ENCODE measurements at regions not wholly inside any gene's neighbourhood (a gene's known extent, or its start where the extent isn't known, plus 50 kb on each side); places are given as distances from the start of the nearest gene placed in this dataset.

DNA sequence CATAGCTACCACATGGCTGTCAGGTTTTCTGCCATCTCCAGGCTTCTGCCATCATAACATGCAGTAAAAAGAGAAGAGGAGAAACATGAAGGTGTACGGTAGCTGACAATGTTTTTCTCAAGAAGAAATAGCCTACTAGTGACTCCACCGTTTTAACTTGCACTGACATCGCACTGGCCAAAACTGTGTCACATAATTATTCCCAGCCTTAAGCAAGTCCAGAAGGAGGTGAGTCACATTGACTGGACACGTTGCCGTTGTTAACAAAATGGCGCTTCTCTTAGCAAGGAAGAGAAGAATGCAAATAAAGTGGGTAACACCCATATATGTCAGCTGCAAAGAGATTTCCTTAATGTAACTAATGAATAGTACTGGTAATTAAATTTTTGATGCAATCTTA is 810.4 kb upstream of the SLC10A2 start:
- DNase-seq (ENCODE audit: low read depth): no peak
- no peak overlapping the region for H3K4me3 ChIP-seq (ENCODE audit: low read depth, low read length)

DNA sequence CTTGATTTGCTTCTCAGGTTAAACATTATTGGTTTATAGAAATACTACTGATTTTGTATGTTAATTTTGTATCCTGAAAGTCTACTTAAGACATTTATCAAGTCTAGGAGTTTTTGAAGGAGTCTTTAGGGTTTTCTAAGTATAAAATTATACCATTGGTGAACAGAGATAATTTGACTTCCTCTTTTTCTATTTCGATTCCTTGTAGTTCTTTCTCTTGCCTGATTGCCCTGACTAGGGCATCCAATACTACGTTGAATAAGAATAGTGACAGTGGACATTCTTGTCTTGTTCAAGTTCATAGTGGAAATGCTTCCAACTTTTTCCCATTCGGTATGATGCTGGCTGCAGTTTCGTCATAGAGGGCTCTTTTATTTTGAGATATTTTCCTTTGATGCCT is 807.5 kb upstream of the SLC10A2 start:
- no peak for DNase-seq (ENCODE audit: low read depth)
- H3K4me3 ChIP-seq (ENCODE audit: low read depth, low read length): no peak overlapping the region

DNA sequence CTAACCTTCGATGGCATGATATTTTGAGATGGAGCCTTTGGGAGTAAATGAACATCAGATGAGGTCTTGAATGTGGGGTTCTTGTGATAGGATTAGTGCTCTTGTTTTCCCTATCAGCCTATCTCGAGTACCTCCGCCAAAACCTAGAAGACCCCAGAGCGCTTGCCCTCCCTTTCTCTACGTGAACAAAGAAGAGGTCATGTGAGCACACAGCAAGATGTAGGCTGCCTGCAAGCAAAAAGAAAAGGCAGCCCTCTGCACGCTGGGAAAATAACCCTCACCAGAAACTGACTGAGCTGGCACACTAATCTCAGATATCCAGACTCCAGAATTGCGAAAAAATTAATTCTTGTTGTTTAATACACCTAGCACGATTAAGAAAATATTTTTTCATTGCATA is 799.8 kb upstream of the SLC10A2 start:
- no peak for DNase-seq (ENCODE audit: low read depth)
- no peak overlapping the region for H3K4me3 ChIP-seq (ENCODE audit: low read depth, low read length)

DNA sequence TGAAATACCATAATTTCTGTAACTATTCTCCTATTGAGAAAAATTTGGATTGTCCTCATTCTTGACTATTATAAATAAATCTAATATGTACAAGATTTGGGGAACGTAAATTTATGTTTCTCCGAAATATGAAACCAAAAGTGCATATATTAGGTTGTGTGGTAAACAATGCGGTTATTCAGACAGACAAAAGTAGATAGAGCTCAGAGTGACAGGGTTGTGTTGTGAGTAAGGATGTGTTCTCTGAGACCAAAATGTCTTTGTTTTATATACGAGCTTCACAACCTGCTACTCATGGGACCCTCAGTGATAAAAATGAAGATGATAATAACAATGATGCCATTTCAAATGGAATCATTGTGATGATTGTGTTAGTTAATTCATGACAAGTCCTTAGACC is 796.3 kb upstream of the SLC10A2 start:
- no peak overlapping the region for H3K4me3 ChIP-seq (ENCODE audit: low read depth, low read length)
- DNase-seq (ENCODE audit: low read depth): no peak

DNA sequence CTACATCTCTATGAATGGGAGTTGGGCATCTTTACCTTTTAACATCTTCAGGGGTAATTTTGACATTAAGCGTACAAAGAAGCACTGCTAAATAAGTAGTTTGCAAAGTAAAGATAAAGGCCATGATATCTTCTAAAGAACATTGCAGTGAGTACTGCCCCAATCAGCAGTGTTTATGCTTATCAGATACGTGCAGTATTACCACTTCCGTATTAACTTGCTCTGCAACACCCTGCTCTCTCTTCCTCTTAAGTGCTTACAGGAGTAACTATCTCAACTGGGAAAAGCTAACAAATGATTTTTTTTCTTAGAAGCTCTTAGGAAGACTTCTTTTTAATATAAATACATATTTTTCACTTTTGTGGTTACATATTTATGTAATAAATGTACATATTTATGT is 793.7 kb upstream of the SLC10A2 start:
- no peak overlapping the region for H3K4me3 ChIP-seq (ENCODE audit: low read depth, low read length)
- no peak for DNase-seq (ENCODE audit: low read depth)

DNA sequence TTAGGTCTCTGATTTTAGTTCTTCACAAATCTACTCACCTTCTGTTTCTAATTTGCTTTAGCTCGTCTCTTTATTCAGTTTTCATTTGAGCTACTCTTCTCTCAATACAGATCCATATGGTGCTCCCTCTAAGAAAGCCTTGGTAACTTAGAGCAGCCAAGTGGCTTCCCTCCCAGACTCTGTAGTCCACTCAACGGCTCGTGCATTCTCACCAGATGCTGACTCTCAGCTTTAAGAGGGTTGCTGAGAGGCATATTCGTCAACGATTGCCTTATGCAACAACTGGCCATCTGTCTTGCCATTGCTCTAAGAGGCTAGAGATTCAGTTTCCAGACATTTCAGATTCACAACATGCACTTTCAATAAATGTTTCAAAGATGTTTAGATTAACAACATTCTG is 785.8 kb upstream of the SLC10A2 start:
- H3K4me3 ChIP-seq (ENCODE audit: low read depth, low read length): no peak overlapping the region
- no peak for DNase-seq (ENCODE audit: low read depth)

- DNase-seq (ENCODE audit: low read depth): no peak
- H3K4me3 ChIP-seq (ENCODE audit: low read depth, low read length): no peak overlapping the region
Observed at GRCh38 chr13:103844471-103844870, 778.3 kb upstream of the SLC10A2 start.

GRCh38 chr13:103839460-103839859 is 773.2 kb upstream of the SLC10A2 start:
- H3K4me3 ChIP-seq (ENCODE audit: low read depth, low read length): no peak overlapping the region
- DNase-seq (ENCODE audit: low read depth): no peak

DNA sequence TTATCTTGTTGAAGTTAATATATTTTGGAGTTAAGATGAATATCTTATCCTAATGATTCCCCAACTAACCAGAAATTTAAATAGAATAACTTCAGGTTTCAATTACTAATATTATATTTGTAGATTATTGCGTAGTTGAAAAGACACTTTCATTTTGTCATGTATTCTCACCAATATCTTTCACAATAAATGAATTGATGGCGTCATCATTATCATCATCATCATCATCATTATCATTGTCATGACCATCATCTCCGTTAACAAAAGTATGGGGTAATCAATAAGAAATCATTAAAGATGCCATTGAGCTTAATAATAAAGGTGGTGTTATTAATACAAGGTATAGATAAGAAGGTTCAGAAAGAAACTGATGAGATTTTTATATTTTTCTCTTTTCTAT is 768.8 kb upstream of the SLC10A2 start:
- no peak overlapping the region for H3K4me3 ChIP-seq (ENCODE audit: low read depth, low read length)
- no peak for DNase-seq (ENCODE audit: low read depth)

GRCh38 chr13:103833294-103833852 is 767.2 kb upstream of the SLC10A2 start:
- no peak for DNase-seq (ENCODE audit: low read depth)
- no peak overlapping the region for H3K4me3 ChIP-seq (ENCODE audit: low read depth, low read length)

GRCh38 chr13:103815619-103816018 is 749.4 kb upstream of the SLC10A2 start:
- no peak overlapping the region for H3K4me3 ChIP-seq (ENCODE audit: low read depth, low read length)
- DNase-seq (ENCODE audit: low read depth): peak; percentile 9

DNA sequence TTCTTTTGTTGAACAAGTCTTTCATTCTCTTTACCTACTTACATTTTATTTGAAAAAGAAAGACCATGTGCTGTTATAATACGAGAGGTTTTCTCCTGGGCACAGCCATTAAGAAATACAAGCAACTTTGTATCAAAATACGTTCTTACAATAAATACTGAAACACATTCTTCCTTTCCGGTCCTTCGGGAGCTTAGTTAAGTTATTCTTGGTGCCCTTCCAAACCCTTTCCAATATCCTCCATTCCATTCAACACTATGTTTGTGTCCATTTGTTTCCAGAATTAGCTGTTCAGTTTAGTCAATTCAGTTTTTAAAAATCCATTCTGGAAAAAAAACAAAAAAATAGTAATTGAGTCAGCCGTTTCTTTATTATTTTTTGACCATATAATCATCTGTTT is 746.8 kb upstream of the SLC10A2 start:
- peak; percentile 42 for DNase-seq (ENCODE audit: low read depth)
- no peak overlapping the region for H3K4me3 ChIP-seq (ENCODE audit: low read depth, low read length)

DNA sequence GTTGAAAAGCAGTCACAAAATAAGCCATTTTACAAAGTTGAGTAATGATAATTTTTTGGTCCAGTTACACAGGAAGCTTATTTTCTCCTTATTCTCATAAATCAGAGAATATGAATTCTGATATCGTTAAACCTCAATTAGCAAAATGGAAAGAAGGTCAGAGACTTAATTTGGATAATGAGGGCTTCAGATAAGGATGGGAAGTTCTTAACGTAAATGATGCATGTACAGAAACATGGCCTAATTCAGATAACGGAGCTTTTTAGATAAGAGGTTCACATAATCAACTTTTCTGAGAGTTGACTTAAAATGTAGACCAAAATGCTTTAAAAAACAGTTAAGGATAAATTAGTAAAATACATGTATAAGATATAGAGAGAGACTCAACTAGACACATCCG is 746.3 kb upstream of the SLC10A2 start:
- no peak overlapping the region for H3K4me3 ChIP-seq (ENCODE audit: low read depth, low read length)
- no peak for DNase-seq (ENCODE audit: low read depth)

GRCh38 chr13:103810026-103810425 is 743.8 kb upstream of the SLC10A2 start:
- H3K4me3 ChIP-seq (ENCODE audit: low read depth, low read length): no peak overlapping the region
- DNase-seq (ENCODE audit: low read depth): no peak

DNA sequence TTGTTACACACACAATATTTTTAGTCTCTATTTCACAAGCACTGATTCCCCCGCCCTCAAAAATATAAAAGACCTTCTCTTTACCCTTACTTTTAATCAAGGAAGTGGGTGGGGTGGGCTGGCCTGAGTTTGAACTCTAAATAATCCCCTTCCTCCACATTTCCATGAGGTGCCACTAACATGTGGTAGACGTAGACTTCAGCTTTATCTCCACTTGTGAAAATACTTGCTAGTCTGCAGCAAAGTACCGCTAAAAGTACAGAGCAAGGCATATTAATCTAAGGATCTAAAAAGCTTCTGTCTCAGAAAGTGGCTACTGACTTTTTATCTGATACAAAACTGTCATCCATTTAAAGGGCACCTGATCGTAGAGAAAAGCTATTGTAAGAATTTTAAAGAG is 739.6 kb upstream of the SLC10A2 start:
- no peak overlapping the region for H3K4me3 ChIP-seq (ENCODE audit: low read depth, low read length)
- DNase-seq (ENCODE audit: low read depth): no peak

DNA sequence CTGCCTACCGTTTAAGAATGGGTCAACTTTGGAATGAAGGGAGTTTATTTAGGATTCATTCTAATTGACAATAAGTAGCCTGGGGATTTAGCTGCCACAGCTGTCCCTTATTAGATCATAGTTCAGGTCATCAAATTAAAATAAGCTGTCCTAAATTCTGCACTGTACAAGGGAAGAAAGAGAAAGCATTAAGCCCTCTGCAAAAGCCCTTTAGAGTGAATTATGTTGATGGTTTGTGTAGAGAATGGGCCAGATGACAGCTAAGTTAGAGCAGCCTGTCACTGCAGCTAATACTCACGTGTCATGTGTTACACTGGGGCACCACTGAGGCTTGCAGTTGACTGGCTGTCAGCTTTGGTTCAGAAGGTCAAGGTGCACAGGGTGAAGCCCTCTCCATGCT is 737.1 kb upstream of the SLC10A2 start:
- no peak overlapping the region for H3K4me3 ChIP-seq (ENCODE audit: low read depth, low read length)
- DNase-seq (ENCODE audit: low read depth): no peak

- no peak for DNase-seq (ENCODE audit: low read depth)
- no peak overlapping the region for H3K4me3 ChIP-seq (ENCODE audit: low read depth, low read length)
Observed at GRCh38 chr13:103799028-103799427, 732.8 kb upstream of the SLC10A2 start.

- no peak for DNase-seq (ENCODE audit: low read depth)
- no peak overlapping the region for H3K4me3 ChIP-seq (ENCODE audit: low read depth, low read length)
Observed at GRCh38 chr13:103795892-103796478, 729.8 kb upstream of the SLC10A2 start.

DNA sequence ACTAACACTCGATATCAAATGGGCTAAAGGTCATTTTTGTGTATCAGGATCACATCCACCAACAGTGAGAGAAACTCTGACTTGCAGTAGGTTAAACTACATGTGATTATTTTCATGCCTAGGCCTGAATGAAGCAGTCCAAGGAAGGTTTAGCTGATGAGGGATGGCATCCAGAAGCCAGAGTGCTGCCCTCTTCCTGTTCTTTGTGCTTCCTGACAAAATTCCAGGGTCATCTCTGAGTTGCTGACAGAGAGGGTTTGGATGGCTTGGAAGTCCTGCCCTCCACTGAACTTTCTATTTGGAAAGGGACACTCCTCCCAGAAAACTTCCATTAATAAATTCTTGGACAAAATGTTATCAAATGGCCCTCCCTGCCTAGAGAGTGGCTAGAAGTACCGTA is 728.3 kb upstream of the SLC10A2 start:
- H3K4me3 ChIP-seq (ENCODE audit: low read depth, low read length): no peak overlapping the region
- DNase-seq (ENCODE audit: low read depth): no peak

DNA sequence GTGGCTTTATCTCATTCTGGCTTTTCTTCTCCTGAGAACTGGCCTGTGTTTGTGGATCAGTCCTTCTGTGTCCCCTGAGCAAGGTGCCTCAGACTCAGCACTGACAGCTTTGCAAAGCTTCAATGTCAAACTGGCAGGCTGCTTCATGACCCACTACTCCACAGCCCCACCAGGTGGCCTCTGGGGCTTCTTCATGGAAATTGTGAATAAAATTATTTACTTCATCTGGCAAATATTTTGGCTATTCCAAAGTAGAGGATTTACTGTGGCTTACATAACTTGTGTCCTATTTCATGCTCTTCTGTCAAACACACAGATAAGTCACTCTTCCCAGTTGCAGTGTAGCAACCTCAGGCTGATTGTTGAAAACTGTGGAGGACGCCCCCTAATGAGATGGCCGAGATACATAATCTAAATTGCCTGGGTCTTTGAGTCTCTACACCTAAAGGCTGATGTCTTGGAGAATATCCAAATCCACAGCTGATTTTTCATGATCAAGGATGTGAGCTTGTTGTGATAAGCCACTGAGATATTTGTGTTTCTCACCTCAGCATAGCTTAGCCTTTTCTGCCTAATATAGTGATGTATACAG is 721.9 kb upstream of the SLC10A2 start:
- H3K4me3 ChIP-seq (ENCODE audit: low read depth, low read length): no peak overlapping the region

GRCh38 chr13:103772576-103772975 is 706.4 kb upstream of the SLC10A2 start:
- no peak overlapping the region for H3K4me3 ChIP-seq (ENCODE audit: low read depth, low read length)
- no peak for DNase-seq (ENCODE audit: low read depth)

More for the DNA sequence above, 721.9 kb upstream of the SLC10A2 start:
- DNase-seq (ENCODE audit: low read depth): no peak

Data from skeletal muscle cell (primary cell).